Caco-2 (cell line): ENCODE measurements at regions not wholly inside any gene's neighbourhood (a gene's known extent, or its start where the extent isn't known, plus 50 kb on each side); places are given as distances from the start of the nearest gene placed in this dataset.
A peak's percentile ranks its signal among the peaks of the same experiment; 100 is the strongest.
"Not testable (repeated sequence)": the region's sequence is repeated elsewhere in the genome, so short reads cannot be mapped to it uniquely, and the experiment has no call there.

Experiments used
- BruUV-seq: library from RNA; stranded (reverse); fragments of 400-500 nt; replicated peaks from 2 replicates; lab custom pipeline; 2021; lab: Mats Ljungman, UMichigan
- CTCF ChIA-PET: fragments of 300-600 bp; sonication (Branson Sonifier 250); formaldehyde crosslinking; loops from one replicate; lab custom pipeline; 2022; ENCODE audit warnings: antibody characterized with exemption; lab: Charles Lee
- POLR2A ChIA-PET: fragments of 300-600 bp; sonication (Branson Sonifier 250); formaldehyde crosslinking; loops from one replicate; lab custom pipeline; 2022; ENCODE audit warnings: antibody characterized with exemption; lab: Charles Lee
- DNase-seq, 2 experiments: peaks; one replicate each; pipeline versions ENCODE4 v3.0.0 to v3.0.0-alpha.2; 2020 to 2022
- H3K27me3 ChIP-seq: replicated peaks from 2 replicates; pipeline ENCODE4 v1.6.0; 2011; ENCODE audit warnings: low read length; ENCODE audit not compliant: control insufficient read depth, insufficient read depth
- H3K36me3 ChIP-seq: 2 replicates; pipeline ENCODE4 v1.5.1; 2011; ENCODE audit warnings: low read length; ENCODE audit not compliant: control insufficient read depth, insufficient read depth
- H3K4me1 ChIP-seq: fragments of 250-450 bp; sonication (Bioruptor Pico); 2 replicates; pipeline ENCODE4 v1.5.1; 2020; ENCODE audit warnings: mild to moderate bottlenecking
- H3K4me3 ChIP-seq: 2 replicates; pipeline ENCODE4 v1.5.1; 2011; ENCODE audit warnings: low read depth, mild to moderate bottlenecking, control low read depth, low read length
- H3K9me3 ChIP-seq: fragments of 250-450 bp; sonication (Bioruptor Pico); 2 replicates; pipeline ENCODE4 v1.5.1; 2020; ENCODE audit warnings: mild to moderate bottlenecking, moderate library complexity
- H3K27ac Mint-ChIP-seq: one replicate; pipeline ENCODE4 v1.8.0; 2022; ENCODE audit warnings: mixed read lengths; ENCODE audit not compliant: unreplicated experiment
- H3K27me3 Mint-ChIP-seq: one replicate; pipeline ENCODE4 v1.8.0; 2022; ENCODE audit warnings: mixed read lengths; ENCODE audit not compliant: insufficient read depth, unreplicated experiment
- H3K36me3 Mint-ChIP-seq: one replicate; pipeline ENCODE4 v1.8.0; 2022; ENCODE audit warnings: mild to moderate bottlenecking, mixed read lengths; ENCODE audit not compliant: insufficient read depth, unreplicated experiment
- H3K4me1 Mint-ChIP-seq: one replicate; pipeline ENCODE4 v1.8.0; 2022; ENCODE audit warnings: low read depth, mixed read lengths; ENCODE audit not compliant: unreplicated experiment
- H3K4me3 Mint-ChIP-seq: one replicate; pipeline ENCODE4 v1.8.0; 2022; ENCODE audit warnings: mild to moderate bottlenecking, moderate library complexity, mixed read lengths; ENCODE audit not compliant: unreplicated experiment
- H3K9me3 Mint-ChIP-seq: one replicate; pipeline ENCODE4 v1.8.0; 2022; ENCODE audit warnings: mixed read lengths; ENCODE audit not compliant: unreplicated experiment
- CTCF ChIP-seq, 2 experiments: fragments of 200-600 bp in 1 of 2; IDR thresholded peaks; 1 replicate in 1 of 2; 2 replicates in 1 of 2; pipeline versions ENCODE4 v1.5.1 to v1.8.0; 2011 to 2022; ENCODE audit warnings: antibody characterized with exemption in 1 of 2, control low read depth in 1 of 2, inconsistent platforms in 1 of 2, low read depth in 1 of 2, low read length in 1 of 2, mild to moderate bottlenecking in 1 of 2, moderate library complexity in 1 of 2; ENCODE audit not compliant: insufficient read depth in 1 of 2, severe bottlenecking in 1 of 2, unreplicated experiment in 1 of 2
- intact Hi-C: fragments of 100-400 bp; cut with micrococcal nuclease; formaldehyde crosslinking; loops from one replicate; pipeline ENCODE4 v1.10.0; 2022; ENCODE audit not compliant: unreplicated experiment

DNA sequence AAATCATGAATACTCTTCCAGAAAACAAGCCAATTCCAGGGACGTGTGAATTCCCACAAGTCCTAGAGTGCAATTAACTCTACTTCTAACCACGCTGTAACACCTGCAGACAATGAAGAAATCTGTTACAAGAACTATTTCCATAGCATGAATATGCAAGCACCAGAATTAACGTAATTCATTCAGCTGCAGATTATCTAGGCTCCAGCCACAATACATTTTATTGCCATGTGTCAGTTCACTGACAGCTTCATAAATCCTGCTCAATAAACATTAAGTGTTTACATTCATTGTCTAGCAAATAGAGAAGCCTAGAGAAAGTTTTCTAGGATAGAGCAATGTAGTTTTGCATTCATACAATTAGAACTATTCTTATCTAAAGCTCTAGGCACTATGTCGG lies 1348.5 kb downstream of the GRIK2 start:
- no peak for TF ChIP-seq CTCF (IDR thresholded peaks at IDR 0.05; ENCODE audit: insufficient read depth in 1 of 2, low read depth in 1 of 2, low read length in 1 of 2, severe bottlenecking in 1 of 2, unreplicated experiment in 1 of 2)
- no peaks in the 10 kb centered on the region for H3K27me3 ChIP-seq
- no peak for DNase-seq
- ChIA-PET CTCF (no interaction called here), POLR2A (no interaction called here)
- Mint-ChIP-seq H3K4me3 (peak overlapping the region; percentile 41), H3K36me3 (no peaks in the 10 kb centered on the region), H3K9me3 (no peaks in the 10 kb centered on the region), H3K4me1 (peaks cover 7% of the 10 kb centered on the region), H3K27ac (no peak overlapping the region), H3K27me3 (no peaks in the 10 kb centered on the region)
- no TSS peak for BruUV-seq
- H3K4me3 ChIP-seq = no peak overlapping the region
- peaks cover 8% of the 10 kb centered on the region for H3K4me1 ChIP-seq
- no peaks in the 10 kb centered on the region for H3K9me3 ChIP-seq
- intact Hi-C loops = no loop called here
- no peaks in the 10 kb centered on the region for H3K36me3 ChIP-seq

DNA sequence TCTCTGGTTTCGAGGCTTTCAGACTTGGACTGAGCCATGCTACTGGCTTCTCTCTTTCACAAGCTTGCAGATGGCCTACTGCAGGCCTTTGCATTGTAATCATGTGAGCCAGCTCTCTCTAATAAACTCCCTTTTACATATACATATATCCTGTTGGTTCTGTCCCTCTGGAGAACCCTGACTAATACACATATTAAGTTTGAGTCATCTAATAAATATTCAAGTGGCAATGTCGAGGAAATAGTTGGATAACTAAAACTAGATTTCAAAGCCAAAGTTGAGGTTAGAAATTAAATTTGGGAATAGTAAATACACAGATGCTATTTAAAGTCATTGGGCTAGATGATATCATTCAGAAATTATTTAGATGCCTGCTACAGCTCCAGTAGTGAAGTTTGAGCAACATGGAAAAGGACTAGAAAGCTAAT lies 1343.4 kb downstream of the GRIK2 start:
- Histone ChIP-seq H3K9me3 (no peaks in the 10 kb centered on the region), H3K4me1 (peaks cover 1% of the 10 kb centered on the region), H3K27me3 (no peaks in the 10 kb centered on the region), H3K4me3 (no peak overlapping the region), H3K36me3 (no peaks in the 10 kb centered on the region)
- no peak for TF ChIP-seq CTCF (IDR thresholded peaks at IDR 0.05; ENCODE audit: insufficient read depth in 1 of 2, low read depth in 1 of 2, low read length in 1 of 2, severe bottlenecking in 1 of 2, unreplicated experiment in 1 of 2)
- POLR2A ChIA-PET = no interaction called here
- Mint-ChIP-seq H3K27me3 (no peaks in the 10 kb centered on the region), H3K36me3 (no peaks in the 10 kb centered on the region), H3K4me3 (no peak overlapping the region), H3K9me3 (no peaks in the 10 kb centered on the region), H3K4me1 (peaks cover 2% of the 10 kb centered on the region), H3K27ac (no peak overlapping the region)
- BruUV-seq = no TSS peak
- CTCF ChIA-PET = no interaction called here
- DNase-seq = no peak
- intact Hi-C loops = no loop called here

GRCh38 chr6:102732898-102733297 lies 1339.4 kb downstream of the GRIK2 start:
- ChIA-PET POLR2A (no interaction called here), CTCF (no interaction called here)
- no TSS peak for BruUV-seq
- DNase-seq = no peak
- H3K4me3 Mint-ChIP-seq = no peak overlapping the region
- no peak overlapping the region for H3K4me3 ChIP-seq
- intact Hi-C loops = no loop called here
- no peaks in the 10 kb centered on the region for H3K36me3 ChIP-seq
- H3K4me1 ChIP-seq = no peaks in the 10 kb centered on the region
- H3K27ac Mint-ChIP-seq = no peak overlapping the region
- H3K27me3 ChIP-seq = no peaks in the 10 kb centered on the region
- H3K9me3 ChIP-seq = no peaks in the 10 kb centered on the region
- H3K4me1 Mint-ChIP-seq = no peaks in the 10 kb centered on the region
- no peaks in the 10 kb centered on the region for H3K36me3 Mint-ChIP-seq
- no peak for TF ChIP-seq CTCF (IDR thresholded peaks at IDR 0.05; ENCODE audit: insufficient read depth in 1 of 2, low read depth in 1 of 2, low read length in 1 of 2, severe bottlenecking in 1 of 2, unreplicated experiment in 1 of 2)
- no peaks in the 10 kb centered on the region for H3K9me3 Mint-ChIP-seq
- H3K27me3 Mint-ChIP-seq = no peaks in the 10 kb centered on the region

DNA sequence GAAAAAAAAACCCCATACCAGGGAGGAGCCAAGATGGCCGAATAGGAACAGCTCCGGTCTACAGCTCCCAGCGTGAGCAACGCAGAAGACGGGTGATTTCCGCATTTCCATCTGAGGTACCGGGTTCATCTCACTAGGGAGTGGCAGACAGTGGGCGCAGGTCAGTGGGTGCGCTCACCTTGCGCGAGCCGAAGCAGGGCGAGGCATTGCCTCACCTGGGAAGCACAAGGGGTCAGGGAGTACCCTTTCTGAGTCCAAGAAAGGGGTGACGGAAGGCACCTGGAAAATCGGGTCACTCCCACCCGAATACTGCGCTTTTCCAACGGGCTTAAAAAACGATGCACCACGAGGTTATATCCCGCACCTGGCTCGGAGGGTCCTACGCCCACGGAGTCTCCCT lies 1328.6 kb downstream of the GRIK2 start:
- H3K27ac Mint-ChIP-seq, H3K9me3 ChIP-seq, H3K4me3 Mint-ChIP-seq, H3K4me1 Mint-ChIP-seq, CTCF ChIA-PET, H3K36me3 Mint-ChIP-seq, intact Hi-C loops, BruUV-seq, H3K4me1 ChIP-seq, POLR2A ChIA-PET, H3K36me3 ChIP-seq, H3K4me3 ChIP-seq, DNase-seq, H3K27me3 ChIP-seq, H3K27me3 Mint-ChIP-seq, H3K9me3 Mint-ChIP-seq: not testable (repeated sequence)
